ENCODE measurements at regions not wholly inside any gene's neighbourhood (a gene's known extent, or its start where the extent isn't known, plus 50 kb on each side); places are given as distances from the start of the nearest gene placed in this dataset.

GRCh38 chr15:87408902-87409301, 847.6 kb downstream of the NTRK3 start:
- CTCF ChIA-PET, result no interaction called here
- no peak for DNase-seq (ENCODE audit: extremely low spot score)
- POLR2A ChIA-PET, result no interaction called here
- TF ChIP-seq PKNOX1 (IDR thresholded peaks at IDR 0.05), result no peak

- no peak for DNase-seq (ENCODE audit: extremely low spot score)
- TF ChIP-seq CTBP1 (IDR thresholded peaks at IDR 0.05; ENCODE audit: borderline replicate concordance), result no peak
- TF ChIP-seq TARDBP (IDR thresholded peaks at IDR 0.05), result no peak
- TF ChIP-seq ZNF384 (IDR thresholded peaks at IDR 0.05), result no peak
- no peak for TF ChIP-seq FOXA1 (IDR thresholded peaks at IDR 0.05)
- no peak for TF ChIP-seq BHLHE40 (IDR thresholded peaks at IDR 0.05; ENCODE audit: borderline replicate concordance)
- TF ChIP-seq ARNT (IDR thresholded peaks at IDR 0.05), result no peak
- TF ChIP-seq HDGF (IDR thresholded peaks at IDR 0.05; ENCODE audit: borderline replicate concordance), result no peak
- no peak for TF ChIP-seq ELF4 (IDR thresholded peaks at IDR 0.05)
- TF ChIP-seq SP1 (IDR thresholded peaks at IDR 0.05), result no peak
- no peak for TF ChIP-seq NFRKB (IDR thresholded peaks at IDR 0.05)
- no peak for TF ChIP-seq L3MBTL2 (conservative IDR thresholded peaks at IDR 0.05)
- TF ChIP-seq PKNOX1 (IDR thresholded peaks at IDR 0.05), result no peak
- no peak for TF ChIP-seq FOXK2 (IDR thresholded peaks at IDR 0.05)
- TF ChIP-seq LEF1 (IDR thresholded peaks at IDR 0.05; ENCODE audit: borderline replicate concordance), result no peak
- ChIA-PET POLR2A (no interaction called here), CTCF (no interaction called here)
These were observed 852.6 kb downstream of the NTRK3 start for GRCh38 chr15:87403973-87404372.

GRCh38 chr15:87401973-87402372, 854.6 kb downstream of the NTRK3 start:
- TF ChIP-seq PKNOX1 (IDR thresholded peaks at IDR 0.05), result no peak
- no peak for TF ChIP-seq ARNT (IDR thresholded peaks at IDR 0.05)
- no peak for TF ChIP-seq SUZ12 (IDR thresholded peaks at IDR 0.05)
- TF ChIP-seq ZNF384 (IDR thresholded peaks at IDR 0.05), result no peak
- no peak for TF ChIP-seq FOXM1 (IDR thresholded peaks at IDR 0.05; ENCODE audit: borderline replicate concordance)
- TF ChIP-seq FOXA1 (IDR thresholded peaks at IDR 0.05), result no peak
- TF ChIP-seq HDGF (IDR thresholded peaks at IDR 0.05; ENCODE audit: borderline replicate concordance), result no peak
- TF ChIP-seq L3MBTL2 (conservative IDR thresholded peaks at IDR 0.05), result no peak
- TF ChIP-seq ELF4 (IDR thresholded peaks at IDR 0.05), result no peak
- no peak for TF ChIP-seq CTBP1 (IDR thresholded peaks at IDR 0.05; ENCODE audit: borderline replicate concordance)
- no peak for TF ChIP-seq TARDBP (IDR thresholded peaks at IDR 0.05)
- TF ChIP-seq SP1 (IDR thresholded peaks at IDR 0.05), result no peak
- TF ChIP-seq LEF1 (IDR thresholded peaks at IDR 0.05; ENCODE audit: borderline replicate concordance), result no peak
- no peak for TF ChIP-seq FOXK2 (IDR thresholded peaks at IDR 0.05)
- TF ChIP-seq NFRKB (IDR thresholded peaks at IDR 0.05), result no peak
- no peak for TF ChIP-seq BHLHE40 (IDR thresholded peaks at IDR 0.05; ENCODE audit: borderline replicate concordance)
- CTCF ChIA-PET, result no interaction called here
- no peak for DNase-seq (ENCODE audit: extremely low spot score)
- POLR2A ChIA-PET, result no interaction called here

- DNase-seq (ENCODE audit: extremely low spot score), result no peak
- CTCF ChIA-PET, result no interaction called here
- POLR2A ChIA-PET, result no interaction called here
- TF ChIP-seq ARNT (IDR thresholded peaks at IDR 0.05) (no peak), PKNOX1 (IDR thresholded peaks at IDR 0.05) (no peak), HDGF (IDR thresholded peaks at IDR 0.05; ENCODE audit: borderline replicate concordance) (no peak), FOXM1 (IDR thresholded peaks at IDR 0.05; ENCODE audit: borderline replicate concordance) (no peak), FOXA1 (IDR thresholded peaks at IDR 0.05) (no peak), FOXK2 (IDR thresholded peaks at IDR 0.05) (no peak), L3MBTL2 (conservative IDR thresholded peaks at IDR 0.05) (no peak), LEF1 (IDR thresholded peaks at IDR 0.05; ENCODE audit: borderline replicate concordance) (no peak), SUZ12 (IDR thresholded peaks at IDR 0.05) (no peak), SP1 (IDR thresholded peaks at IDR 0.05) (no peak), NFRKB (IDR thresholded peaks at IDR 0.05) (no peak), BHLHE40 (IDR thresholded peaks at IDR 0.05; ENCODE audit: borderline replicate concordance) (no peak)
These were observed 861.9 kb downstream of the NTRK3 start for GRCh38 chr15:87394676-87395075.

- no peak for DNase-seq (ENCODE audit: extremely low spot score)
- ChIA-PET POLR2A (no interaction called here), CTCF (no interaction called here)
- TF ChIP-seq SP1 (IDR thresholded peaks at IDR 0.05) (no peak), FOXA1 (IDR thresholded peaks at IDR 0.05) (no peak), SUZ12 (IDR thresholded peaks at IDR 0.05) (no peak), NFRKB (IDR thresholded peaks at IDR 0.05) (no peak), ZNF384 (IDR thresholded peaks at IDR 0.05) (no peak), ELF4 (IDR thresholded peaks at IDR 0.05) (no peak), LEF1 (IDR thresholded peaks at IDR 0.05; ENCODE audit: borderline replicate concordance) (no peak), CTBP1 (IDR thresholded peaks at IDR 0.05; ENCODE audit: borderline replicate concordance) (no peak), L3MBTL2 (conservative IDR thresholded peaks at IDR 0.05) (no peak), TARDBP (IDR thresholded peaks at IDR 0.05) (no peak), ARNT (IDR thresholded peaks at IDR 0.05) (no peak), PKNOX1 (IDR thresholded peaks at IDR 0.05) (no peak), FOXK2 (IDR thresholded peaks at IDR 0.05) (no peak), HDGF (IDR thresholded peaks at IDR 0.05; ENCODE audit: borderline replicate concordance) (no peak), FOXM1 (IDR thresholded peaks at IDR 0.05; ENCODE audit: borderline replicate concordance) (no peak), BHLHE40 (IDR thresholded peaks at IDR 0.05; ENCODE audit: borderline replicate concordance) (no peak)
These were observed 868.8 kb downstream of the NTRK3 start for GRCh38 chr15:87387766-87388165.
